Neuronal stem cell (in vitro differentiated cells): ENCODE measurements at regions not wholly inside any gene's neighbourhood (a gene's known extent, or its start where the extent isn't known, plus 50 kb on each side); places are given as distances from the start of the nearest gene placed in this dataset.

ENCODE experiments used
- DNase-seq: peaks from one replicate; pipeline ENCODE4 v3.0.0-alpha.2; 2013; ENCODE audit warnings: low spot score
- H2AFZ ChIP-seq: one replicate; pipeline ENCODE4 v1.6.1; 2013; ENCODE audit warnings: mild to moderate bottlenecking, low read length, inconsistent platforms
- H2AK5ac ChIP-seq: 2 replicates; pipeline ENCODE4 v1.6.1; 2013; ENCODE audit warnings: low read depth, mild to moderate bottlenecking, inconsistent platforms, low read length, moderate library complexity, mixed read lengths
- H2BK120ac ChIP-seq: 2 replicates; pipeline ENCODE4 v1.6.1; 2013; ENCODE audit warnings: low read depth, mild to moderate bottlenecking, inconsistent platforms, low read length, moderate library complexity, mixed read lengths
- H2BK12ac ChIP-seq: one replicate; pipeline ENCODE4 v1.6.1; 2013; ENCODE audit warnings: low read length, inconsistent platforms
- H2BK15ac ChIP-seq: 2 replicates; pipeline ENCODE4 v1.6.1; 2013; ENCODE audit warnings: mild to moderate bottlenecking, low read length, inconsistent platforms, mixed read lengths
- H2BK5ac ChIP-seq: one replicate; pipeline ENCODE4 v1.6.1; 2013; ENCODE audit warnings: inconsistent platforms, mild to moderate bottlenecking, low read length, moderate library complexity
- H3K14ac ChIP-seq: one replicate; pipeline ENCODE4 v1.6.1; 2013; ENCODE audit warnings: low read length, inconsistent platforms
- H3K18ac ChIP-seq: 2 replicates; pipeline ENCODE4 v1.6.1; 2013; ENCODE audit warnings: low read length, inconsistent platforms
- H3K23ac ChIP-seq: 2 replicates; pipeline ENCODE4 v1.6.1; 2013; ENCODE audit warnings: low read depth, mild to moderate bottlenecking, mixed read lengths, low read length, inconsistent platforms; ENCODE audit not compliant: poor library complexity
- H3K27ac ChIP-seq: replicated peaks from 3 replicates; pipeline ENCODE4 v1.5.1; 2013; ENCODE audit warnings: low read length, inconsistent platforms
- H3K27me3 ChIP-seq, 3 experiments: 2 replicates each; pipeline ENCODE4 v1.6.1; 2013; ENCODE audit warnings: low read length in 3 of 3, mild to moderate bottlenecking in 2 of 3, inconsistent platforms in 1 of 3, low read depth in 1 of 3, mixed read lengths in 1 of 3, moderate library complexity in 1 of 3; ENCODE audit not compliant: control insufficient read depth in 3 of 3, insufficient read depth in 3 of 3
- H3K36me3 ChIP-seq, 2 donors: replicated peaks in 1 of 2; 2 replicates each; pipeline ENCODE4 v1.6.1; 2013; ENCODE audit warnings: low read length in 2 of 2; ENCODE audit not compliant: control insufficient read depth in 2 of 2, insufficient read depth in 2 of 2
- H3K4ac ChIP-seq: 2 replicates; pipeline ENCODE4 v1.6.1; 2013; ENCODE audit warnings: inconsistent platforms, mild to moderate bottlenecking, low read length, moderate library complexity
- H3K4me1 ChIP-seq, 2 donors: 1 replicate in 1 of 2; 2 replicates in 1 of 2; pipeline ENCODE4 v1.6.1; 2013; ENCODE audit warnings: low read length in 2 of 2, low read depth in 1 of 2; ENCODE audit not compliant: control insufficient read depth in 2 of 2, insufficient read depth in 1 of 2
- H3K4me2 ChIP-seq: one replicate; pipeline ENCODE4 v1.6.1; 2013; ENCODE audit warnings: mild to moderate bottlenecking, low read length, inconsistent platforms; ENCODE audit not compliant: insufficient read depth, poor library complexity, severe bottlenecking
- H3K4me3 ChIP-seq, 2 donors: 2 replicates each; pipeline ENCODE4 v1.5.1; 2013; ENCODE audit warnings: low read length in 2 of 2, mild to moderate bottlenecking in 2 of 2, inconsistent platforms in 1 of 2, moderate library complexity in 1 of 2
- H3K79me1 ChIP-seq: one replicate; pipeline ENCODE4 v1.6.1; 2013; ENCODE audit warnings: low read depth, mild to moderate bottlenecking, inconsistent platforms, low read length, moderate library complexity
- H3K9ac ChIP-seq: one replicate; pipeline ENCODE4 v1.6.1; 2013; ENCODE audit warnings: mild to moderate bottlenecking, low read depth, low read length, inconsistent platforms; ENCODE audit not compliant: poor library complexity
- H3K9me3 ChIP-seq, 2 donors: replicated peaks in 1 of 2; 2 replicates each; pipeline versions ENCODE3 to v1.6.1; 2013; ENCODE audit warnings: low read length in 2 of 2, mild to moderate bottlenecking in 2 of 2, inconsistent platforms in 1 of 2, low read depth in 1 of 2, mixed read lengths in 1 of 2, moderate library complexity in 1 of 2; ENCODE audit not compliant: control insufficient read depth in 2 of 2, insufficient read depth in 1 of 2
- H4K8ac ChIP-seq: one replicate; pipeline ENCODE4 v1.6.1; 2013; ENCODE audit warnings: low read depth, mild to moderate bottlenecking, inconsistent platforms, low read length, moderate library complexity
- H4K91ac ChIP-seq: one replicate; pipeline ENCODE4 v1.6.1; 2013; ENCODE audit warnings: low read length, low read depth, mild to moderate bottlenecking, inconsistent platforms; ENCODE audit not compliant: poor library complexity
- whole genome bisulfite sequencing, 2 donors: extraction: QIAGEN DNeasy Blood & Tissue Kit; methylation state at CpG; one replicate each; pipeline ENCODE4 v1.1.7; 2013; ENCODE audit warnings: missing lambda C conversion rate in 2 of 2, mixed read lengths in 1 of 2; ENCODE audit not compliant: insufficient read length in 2 of 2, insufficient replicate concordance in 1 of 2; ENCODE audit errors: extremely low coverage in 2 of 2; 5-methylcytosine and 5-hydroxymethylcytosine counted together

GRCh38 chr2:125959047-125959446, 696.9 kb upstream of the GYPC start:
- no CpG with 5 or more reads among the region's 4 CpGs for WGBS, 2 donors
- no peak overlapping the region for H3K18ac ChIP-seq
- H3K36me3 ChIP-seq = no peaks in the 10 kb centered on the region
- H3K4ac ChIP-seq = no peak overlapping the region
- peak overlapping the region; percentile 51 for H2AFZ ChIP-seq
- H3K14ac ChIP-seq = no peak overlapping the region
- no peak overlapping the region for H2BK5ac ChIP-seq
- H2AK5ac ChIP-seq = no peak overlapping the region
- DNase-seq = no peak
- no peak overlapping the region for H2BK15ac ChIP-seq
- no peak overlapping the region for H4K91ac ChIP-seq
- peaks cover 2 to 16% of the 10 kb centered on the region in 2 donors for H3K4me1 ChIP-seq
- H3K9ac ChIP-seq = no peak overlapping the region
- no peaks in the 10 kb centered on the region for H3K79me1 ChIP-seq
- no peak overlapping the region for H3K27ac ChIP-seq
- no peak overlapping the region for H4K8ac ChIP-seq
- no peaks in the 10 kb centered on the region for H3K27me3 ChIP-seq
- no peak overlapping the region for H3K4me2 ChIP-seq
- H3K4me3 ChIP-seq = no peak overlapping the region
- no peak overlapping the region for H3K23ac ChIP-seq
- H2BK12ac ChIP-seq = no peak overlapping the region
- peaks cover 0 to 5% of the 10 kb centered on the region in 2 donors for H3K9me3 ChIP-seq
- H2BK120ac ChIP-seq = no peak overlapping the region

- no peak for DNase-seq
- H3K27ac ChIP-seq = no peak overlapping the region
- H3K18ac ChIP-seq = no peak overlapping the region
- H2AK5ac ChIP-seq = no peak overlapping the region
- H2BK5ac ChIP-seq = no peak overlapping the region
- no peak overlapping the region for H3K4ac ChIP-seq
- peak overlapping the region; percentile 59 for H2BK12ac ChIP-seq
- peaks cover 0 to 3% of the 10 kb centered on the region in 2 donors for H3K9me3 ChIP-seq
- no CpG with 5 or more reads among the region's 1 CpG for WGBS, 2 donors
- no peak overlapping the region for H2BK120ac ChIP-seq
- H3K23ac ChIP-seq = no peak overlapping the region
- H3K27me3 ChIP-seq = no peaks in the 10 kb centered on the region
- H4K91ac ChIP-seq = no peak overlapping the region
- no peak overlapping the region for H4K8ac ChIP-seq
- no peaks in the 10 kb centered on the region for H3K36me3 ChIP-seq
- peaks cover 2 to 16% of the 10 kb centered on the region in 2 donors for H3K4me1 ChIP-seq
- H3K9ac ChIP-seq = no peak overlapping the region
- no peak overlapping the region for H3K14ac ChIP-seq
- no peak overlapping the region for H3K4me2 ChIP-seq
- peak overlapping the region; percentile 52 for H2AFZ ChIP-seq
- H2BK15ac ChIP-seq = no peak overlapping the region
- no peak overlapping the region for H3K4me3 ChIP-seq
- no peaks in the 10 kb centered on the region for H3K79me1 ChIP-seq
These were observed 694.2 kb upstream of the GYPC start for GRCh38 chr2:125961739-125962138.

- Histone ChIP-seq H3K23ac (no peak overlapping the region), H2AFZ (no peak overlapping the region), H3K9ac (no peak overlapping the region), H3K18ac (no peak overlapping the region), H3K4ac (no peak overlapping the region), H3K79me1 (no peaks in the 10 kb centered on the region), H3K27ac (no peak overlapping the region), H2AK5ac (no peak overlapping the region), H3K4me1 (no peaks in the 10 kb centered on the region), H2BK120ac (no peak overlapping the region), H2BK12ac (no peak overlapping the region), H3K4me2 (no peak overlapping the region), H3K14ac (no peak overlapping the region), H3K9me3 (no peaks in the 10 kb centered on the region), H3K4me3 (no peak overlapping the region), H2BK5ac (no peak overlapping the region), H4K8ac (no peak overlapping the region), H4K91ac (no peak overlapping the region), H3K36me3 (no peaks in the 10 kb centered on the region), H3K27me3 (no peaks in the 10 kb centered on the region), H2BK15ac (no peak overlapping the region)
- no CpG with 5 or more reads among the region's 2 CpGs for WGBS, 2 donors
- no peak for DNase-seq
These were observed 676.1 kb upstream of the GYPC start for GRCh38 chr2:125979886-125980285.

DNA sequence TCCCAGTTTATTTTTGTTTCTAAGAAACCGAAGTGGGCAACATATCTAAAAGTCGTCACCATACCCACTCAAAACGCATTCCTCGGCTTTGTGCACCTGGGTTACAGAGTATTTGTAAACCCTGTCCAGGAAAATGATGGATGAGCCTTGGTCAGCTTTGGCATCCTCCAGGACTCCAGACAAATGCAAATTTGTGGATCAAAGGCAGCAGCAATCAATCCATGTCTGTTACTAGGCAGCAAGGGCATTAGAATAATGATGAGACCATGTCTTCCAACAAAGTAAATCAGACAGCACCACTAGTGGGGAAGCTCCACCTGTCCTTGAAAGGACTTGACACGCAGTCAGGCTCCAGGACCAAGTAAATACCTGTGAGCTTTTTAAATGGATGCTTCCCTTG, 672.6 kb upstream of the GYPC start:
- no peaks in the 10 kb centered on the region for H3K4me1 ChIP-seq
- no peak overlapping the region for H3K4me2 ChIP-seq
- H3K4me3 ChIP-seq = no peak overlapping the region
- H4K91ac ChIP-seq = no peak overlapping the region
- no peak overlapping the region for H2BK12ac ChIP-seq
- DNase-seq = no peak
- no peak overlapping the region for H2BK15ac ChIP-seq
- no peak overlapping the region for H3K4ac ChIP-seq
- no CpG with 5 or more reads among the region's 5 CpGs for WGBS, 2 donors
- H3K18ac ChIP-seq = no peak overlapping the region
- H3K27me3 ChIP-seq = no peaks in the 10 kb centered on the region
- H3K36me3 ChIP-seq = no peaks in the 10 kb centered on the region
- H3K79me1 ChIP-seq = no peaks in the 10 kb centered on the region
- no peaks in the 10 kb centered on the region for H3K9me3 ChIP-seq
- H3K23ac ChIP-seq = no peak overlapping the region
- no peak overlapping the region for H2BK5ac ChIP-seq
- no peak overlapping the region for H2AFZ ChIP-seq
- no peak overlapping the region for H2AK5ac ChIP-seq
- H3K9ac ChIP-seq = no peak overlapping the region
- H4K8ac ChIP-seq = no peak overlapping the region
- H2BK120ac ChIP-seq = no peak overlapping the region
- H3K14ac ChIP-seq = no peak overlapping the region
- no peak overlapping the region for H3K27ac ChIP-seq
